CD4-positive, alpha-beta T cell treated with Interleukin-2 at 100 ng/mL for 4 hours (primary cell): ENCODE measurements at regions not wholly inside any gene's neighbourhood (a gene's known extent, or its start where the extent isn't known, plus 50 kb on each side); places are given as distances from the start of the nearest gene placed in this dataset.

Experiments used
- DNase-seq: peaks from one replicate; pipeline ENCODE4 v3.0.0-alpha.2; 2020; ENCODE audit warnings: low spot score

GRCh38 chr21:16013570-16013969, 283.8 kb downstream of the USP25 start:
- DNase-seq = no peak

DNA sequence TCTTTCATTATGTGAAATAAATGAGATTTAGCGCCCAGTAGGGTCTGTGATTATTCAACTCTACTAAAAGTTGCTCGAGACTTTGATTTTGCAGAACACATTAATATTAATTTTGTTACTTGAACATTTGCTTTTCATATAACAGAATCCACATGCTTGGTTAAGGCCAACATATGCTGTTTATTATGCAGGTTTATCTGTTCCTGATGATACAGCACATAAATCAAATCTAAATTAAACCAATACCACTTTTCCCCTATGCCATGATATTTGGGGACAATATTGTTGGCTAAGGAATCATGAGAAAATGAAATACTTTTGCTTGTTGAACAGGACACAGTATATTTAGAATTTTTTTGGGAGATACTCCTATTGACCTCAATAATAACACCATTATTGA, 291.1 kb downstream of the USP25 start:
- DNase-seq = no peak

DNA sequence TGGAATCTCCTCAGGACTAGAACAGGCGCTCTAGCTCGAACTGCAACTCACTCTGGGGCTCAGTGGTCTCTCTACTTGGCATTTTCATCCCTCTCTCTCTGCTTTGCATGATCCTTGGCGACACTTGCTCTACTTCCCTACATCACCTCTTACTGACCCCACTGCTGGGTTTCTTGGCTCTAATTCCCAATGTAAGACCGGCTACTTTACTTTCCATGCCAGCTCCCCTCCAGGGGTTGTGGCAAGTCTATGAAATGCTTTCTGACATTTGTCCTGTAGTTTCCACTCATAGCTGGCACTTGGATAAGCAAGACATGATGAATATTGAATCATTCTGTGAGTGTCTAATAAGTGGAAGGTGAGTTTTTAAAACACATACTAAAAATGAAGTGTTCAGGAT, 292.3 kb downstream of the USP25 start:
- DNase-seq = no peak

DNA sequence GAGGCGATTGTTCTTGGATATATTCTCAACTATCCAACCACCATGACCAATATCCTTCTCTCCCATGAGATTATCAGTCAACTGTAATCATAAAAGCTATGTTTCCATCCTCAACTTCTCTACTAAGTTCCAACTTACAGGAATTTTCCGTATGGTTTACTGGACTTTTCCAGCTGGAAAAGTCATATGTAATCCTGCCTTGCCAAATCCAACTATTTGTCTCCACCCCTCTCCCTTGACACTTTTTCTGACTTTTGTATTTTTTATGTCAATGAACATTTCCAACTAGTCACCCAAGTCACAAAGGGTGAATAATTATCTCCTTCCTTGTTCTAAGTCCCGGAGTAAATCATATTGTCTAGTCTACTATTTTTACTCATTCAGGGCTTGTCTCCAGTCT, 293.1 kb downstream of the USP25 start:
- DNase-seq = no peak

- no peak for DNase-seq
Observed at GRCh38 chr21:16028142-16028541, 298.4 kb downstream of the USP25 start.

DNA sequence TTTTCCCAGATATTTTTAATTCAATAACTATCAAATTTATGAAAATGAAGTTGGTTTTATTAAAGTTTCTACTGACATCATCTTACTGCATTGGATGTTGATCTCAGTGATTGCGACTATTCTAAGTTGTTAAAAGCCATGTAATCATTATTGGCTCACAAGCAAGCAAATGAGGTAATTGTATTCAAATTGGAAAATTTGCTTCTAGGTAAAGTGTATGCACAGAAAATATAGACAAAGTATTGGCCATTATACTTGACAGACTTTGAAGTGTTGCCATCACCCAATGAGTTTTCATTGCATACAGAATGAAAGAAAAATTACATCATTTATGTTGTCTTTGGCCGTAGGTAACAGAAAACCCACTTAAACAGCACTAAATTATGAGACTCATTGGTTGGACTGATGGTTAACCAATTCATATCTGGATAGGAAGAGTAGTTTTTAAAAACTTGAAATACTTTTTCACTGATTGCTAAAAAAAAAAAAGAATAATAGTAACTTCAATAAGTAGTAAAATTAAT, 299.2 kb downstream of the USP25 start:
- DNase-seq = no peak

DNA sequence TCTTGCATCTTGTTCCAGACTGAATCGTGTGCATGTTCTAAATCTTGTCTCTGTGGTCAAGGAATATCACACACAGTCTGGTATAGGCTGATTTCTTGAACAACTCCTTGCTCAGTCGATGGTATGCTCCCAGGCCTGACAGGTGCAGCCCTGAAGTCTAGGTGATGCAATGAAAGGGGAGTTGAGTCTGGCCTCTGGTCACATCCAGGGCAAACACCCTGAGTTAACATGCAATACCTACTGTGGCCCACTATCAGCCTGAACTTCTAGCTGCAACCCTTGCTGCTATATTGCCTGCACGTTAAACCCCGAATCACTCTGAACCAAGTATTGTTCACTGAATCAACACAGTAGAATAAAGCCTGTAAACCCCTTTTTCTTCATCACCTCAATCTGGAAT, 303.4 kb downstream of the USP25 start:
- no peak for DNase-seq

DNA sequence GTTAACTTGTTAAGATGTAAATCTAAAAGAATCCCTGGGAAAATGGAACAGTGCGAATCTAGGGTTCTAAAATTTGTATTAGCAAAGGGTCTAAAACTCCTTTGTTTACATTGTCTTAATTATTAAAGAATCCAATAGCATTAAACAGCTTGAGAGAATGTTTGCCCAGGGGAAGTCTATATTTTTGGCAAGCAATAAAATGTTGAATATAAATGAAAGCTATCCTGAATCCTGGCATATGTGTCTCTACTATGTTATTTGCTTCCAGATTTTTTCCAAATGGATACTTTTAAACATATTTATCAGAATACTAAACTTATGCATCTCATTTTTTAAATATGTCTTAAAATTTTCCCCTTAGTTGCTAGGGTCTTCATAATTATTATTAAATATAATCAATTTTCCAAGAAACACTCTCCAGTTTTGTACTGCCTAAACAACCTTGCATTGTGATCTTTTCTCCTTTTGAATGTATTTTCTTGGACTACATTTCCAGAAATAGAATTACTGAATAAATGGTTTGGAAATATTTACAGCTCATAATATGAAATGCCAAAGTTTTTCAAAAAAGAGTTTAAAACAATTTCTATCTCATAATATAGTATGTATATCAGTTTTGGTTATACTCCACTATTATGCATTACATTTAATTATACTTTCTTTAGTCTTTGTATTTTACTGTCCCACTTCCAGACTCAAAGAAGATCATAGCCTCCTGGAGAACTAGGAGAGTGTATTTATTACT, 304.8 kb downstream of the USP25 start:
- no peak for DNase-seq

- DNase-seq = no peak
Observed at GRCh38 chr21:16037421-16037955, 307.7 kb downstream of the USP25 start.

DNA sequence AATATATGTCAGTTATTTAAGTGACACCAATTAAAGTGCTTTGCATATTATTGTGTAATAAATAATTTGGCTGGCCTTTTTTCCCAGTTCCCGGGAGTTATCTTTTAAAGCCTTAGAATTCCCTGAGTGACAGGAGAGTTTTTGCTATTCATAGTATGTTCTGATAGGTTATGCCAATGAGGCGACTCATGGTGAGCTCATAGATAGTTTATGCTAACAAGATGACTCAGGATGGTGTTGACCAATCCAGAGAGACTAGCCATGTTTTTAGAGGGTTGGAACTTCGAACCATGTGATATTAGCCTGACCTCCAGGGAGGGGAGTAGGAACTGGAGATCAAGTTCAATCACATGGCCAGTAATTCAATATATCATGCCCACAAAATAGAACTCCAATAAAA, 310.8 kb downstream of the USP25 start:
- no peak for DNase-seq

DNA sequence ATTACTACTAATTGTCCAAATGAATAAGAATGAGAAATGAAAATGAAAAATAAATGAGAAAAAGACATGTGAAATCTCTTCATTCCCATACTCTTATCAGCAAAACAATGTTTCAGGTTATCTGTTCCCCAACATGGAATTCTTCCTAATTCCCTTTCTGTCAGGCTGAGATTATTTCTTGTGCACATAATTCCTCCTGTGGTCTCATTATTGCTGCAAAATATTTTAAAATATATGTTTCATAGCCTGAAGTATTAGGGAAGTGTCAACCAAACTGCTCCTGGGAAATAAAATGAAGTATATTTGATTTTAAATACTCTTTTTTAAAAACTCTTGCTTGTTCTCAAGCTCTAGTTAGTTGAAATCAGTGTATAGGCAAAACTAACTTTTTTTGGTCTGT, 314.9 kb downstream of the USP25 start:
- DNase-seq = no peak

GRCh38 chr21:16046656-16047330, 317.0 kb downstream of the USP25 start:
- no peak for DNase-seq

DNA sequence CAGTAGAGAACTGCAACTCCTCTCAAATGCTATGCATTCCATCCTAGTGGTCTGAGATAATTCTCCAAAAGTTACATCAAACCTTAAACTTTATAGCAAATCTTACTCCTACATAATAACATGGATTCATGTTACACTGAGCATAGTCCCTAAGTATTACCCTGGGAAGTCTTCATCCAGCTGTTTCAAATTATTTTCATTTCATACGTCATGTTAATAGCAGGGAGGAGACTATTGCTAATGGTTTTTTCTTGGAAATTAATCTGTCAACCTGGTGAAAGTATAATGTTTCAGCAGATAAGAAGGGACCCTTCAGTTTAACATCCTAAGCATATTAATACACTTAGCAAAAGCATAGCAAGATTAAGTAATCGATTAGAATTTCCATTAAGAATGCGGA, 318.1 kb downstream of the USP25 start:
- no peak for DNase-seq

DNA sequence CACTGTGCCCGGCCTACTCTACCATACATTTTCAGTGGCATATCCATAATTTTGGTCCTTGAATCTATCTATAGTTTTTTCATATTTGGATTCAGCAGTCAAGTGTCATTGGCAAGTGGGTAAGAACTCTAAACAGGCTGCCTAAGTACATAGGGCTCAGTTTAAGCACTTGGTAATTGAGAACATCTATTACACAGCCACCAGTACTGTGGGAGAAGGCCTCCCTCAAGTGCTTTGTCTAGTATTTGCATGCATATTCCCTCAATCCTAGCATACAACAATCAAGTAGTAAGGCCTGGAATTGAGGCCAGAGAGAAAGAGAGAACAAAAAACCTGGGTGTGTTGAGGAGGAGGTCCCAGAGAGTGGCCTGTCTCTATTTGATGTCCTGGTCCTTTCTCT, 325.2 kb downstream of the USP25 start:
- DNase-seq = no peak

DNA sequence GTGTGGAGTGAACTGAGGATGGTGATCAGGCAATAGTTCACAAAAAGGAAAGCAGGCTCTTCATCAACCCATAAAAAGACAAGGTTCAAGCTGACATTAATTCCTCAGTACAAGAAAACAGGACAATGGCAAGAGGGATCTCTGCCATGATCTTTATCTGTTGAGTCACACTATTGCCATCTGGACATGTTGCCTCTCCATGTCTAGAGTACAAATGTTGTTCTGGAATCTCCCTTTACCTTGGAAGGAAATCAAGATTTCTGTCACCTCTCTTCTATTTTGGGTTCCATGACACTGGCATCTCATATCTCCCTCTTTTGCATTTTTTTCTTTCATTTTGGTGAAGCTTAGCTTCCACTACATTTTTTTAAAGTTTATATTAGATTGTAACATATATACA, 329.1 kb downstream of the USP25 start:
- no peak for DNase-seq

GRCh38 chr21:16059981-16060380, 330.2 kb downstream of the USP25 start:
- DNase-seq = no peak

DNA sequence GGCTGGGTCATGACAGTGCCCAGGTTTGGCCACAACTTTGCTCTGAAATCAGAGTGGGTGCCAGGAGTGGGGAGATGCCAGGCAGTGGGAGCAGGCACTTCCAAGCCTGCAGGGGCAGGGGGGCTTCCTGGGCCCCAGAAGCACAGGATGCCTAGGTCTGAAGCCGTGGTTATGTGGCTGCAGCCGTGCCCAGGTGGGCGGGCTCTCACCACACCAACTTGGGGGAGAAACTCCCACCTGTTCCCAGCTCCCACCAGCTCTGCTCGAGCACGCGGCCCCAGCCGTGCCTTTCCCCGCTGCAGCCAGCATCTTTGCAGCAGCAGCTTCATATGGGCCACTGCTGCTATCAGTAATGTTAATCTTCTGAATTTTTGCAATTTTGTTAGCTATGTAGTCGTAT, 331.4 kb downstream of the USP25 start:
- no peak for DNase-seq

- DNase-seq = no peak
Observed at GRCh38 chr21:16069178-16070112, 339.7 kb downstream of the USP25 start.

- DNase-seq = no peak
Observed at GRCh38 chr21:16070207-16070651, 340.4 kb downstream of the USP25 start.

GRCh38 chr21:16071092-16071491, 341.3 kb downstream of the USP25 start:
- no peak for DNase-seq

GRCh38 chr21:16071761-16072160, 342.0 kb downstream of the USP25 start:
- DNase-seq = no peak

- no peak for DNase-seq
Observed at GRCh38 chr21:16072221-16072620, 342.4 kb downstream of the USP25 start.
